ENCODE measurements at regions not wholly inside any gene's neighbourhood (a gene's known extent, or its start where the extent isn't known, plus 50 kb on each side); places are given as distances from the start of the nearest gene placed in this dataset.

GRCh38 chr6:15044948-15045347 lies 200.9 kb upstream of the JARID2 start:
- TF ChIP-seq CTCF (conservative IDR thresholded peaks at IDR 0.05; ENCODE audit: low read length) (no peak), EZH2phosphoT487 (IDR thresholded peaks at IDR 0.05; ENCODE audit: borderline replicate concordance, low read depth, low read length) (no peak)
